ENCODE measurements at regions not wholly inside any gene's neighbourhood (a gene's known extent, or its start where the extent isn't known, plus 50 kb on each side); places are given as distances from the start of the nearest gene placed in this dataset.

GRCh38 chr1:181953596-181953995 is 107.9 kb downstream of the ZNF648 start:
- TF ChIP-seq POLR2AphosphoS5 (IDR thresholded peaks at IDR 0.05) = no peak
- TF ChIP-seq POLR2A (IDR thresholded peaks at IDR 0.05) = no peak
- TF ChIP-seq CTCF (IDR thresholded peaks at IDR 0.05) = no peak
